ENCODE measurements at regions not wholly inside any gene's neighbourhood (a gene's known extent, or its start where the extent isn't known, plus 50 kb on each side); places are given as distances from the start of the nearest gene placed in this dataset.

DNA sequence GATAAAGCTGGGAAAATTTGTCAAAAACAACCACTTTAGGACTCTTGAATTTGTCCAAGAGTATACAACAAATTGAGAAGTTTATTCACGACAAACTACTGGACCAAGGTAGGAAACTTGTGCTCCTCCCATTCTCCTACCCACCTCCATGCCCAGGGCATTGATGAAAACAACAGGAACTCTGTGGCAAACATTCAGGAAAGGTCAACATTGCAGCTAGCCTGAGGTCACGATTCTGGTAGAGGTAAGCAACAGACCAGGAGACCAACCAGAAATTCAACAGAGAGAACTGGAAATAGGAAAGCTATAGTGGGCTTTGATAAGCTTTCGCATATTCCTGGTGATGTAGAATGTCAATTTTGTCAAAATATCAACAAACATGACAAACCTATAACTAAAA lies 209.1 kb upstream of the CTAGE1 start:
- Histone ChIP-seq H3K36me3 (ENCODE audit: control insufficient read depth, insufficient read depth, low read length) (no peaks in the 10 kb centered on the region), H3K4me3 (replicated peaks; ENCODE audit: low read depth, low read length) (no peak overlapping the region), H3K27me3 (replicated peaks; ENCODE audit: control insufficient read depth, insufficient read depth, low read length) (no peaks in the 10 kb centered on the region; the same call in 1 of the 2 replicates)
- no peak for DNase-seq (ENCODE audit: extremely low read depth, insufficient read length)
- TF ChIP-seq, protein P1, sequence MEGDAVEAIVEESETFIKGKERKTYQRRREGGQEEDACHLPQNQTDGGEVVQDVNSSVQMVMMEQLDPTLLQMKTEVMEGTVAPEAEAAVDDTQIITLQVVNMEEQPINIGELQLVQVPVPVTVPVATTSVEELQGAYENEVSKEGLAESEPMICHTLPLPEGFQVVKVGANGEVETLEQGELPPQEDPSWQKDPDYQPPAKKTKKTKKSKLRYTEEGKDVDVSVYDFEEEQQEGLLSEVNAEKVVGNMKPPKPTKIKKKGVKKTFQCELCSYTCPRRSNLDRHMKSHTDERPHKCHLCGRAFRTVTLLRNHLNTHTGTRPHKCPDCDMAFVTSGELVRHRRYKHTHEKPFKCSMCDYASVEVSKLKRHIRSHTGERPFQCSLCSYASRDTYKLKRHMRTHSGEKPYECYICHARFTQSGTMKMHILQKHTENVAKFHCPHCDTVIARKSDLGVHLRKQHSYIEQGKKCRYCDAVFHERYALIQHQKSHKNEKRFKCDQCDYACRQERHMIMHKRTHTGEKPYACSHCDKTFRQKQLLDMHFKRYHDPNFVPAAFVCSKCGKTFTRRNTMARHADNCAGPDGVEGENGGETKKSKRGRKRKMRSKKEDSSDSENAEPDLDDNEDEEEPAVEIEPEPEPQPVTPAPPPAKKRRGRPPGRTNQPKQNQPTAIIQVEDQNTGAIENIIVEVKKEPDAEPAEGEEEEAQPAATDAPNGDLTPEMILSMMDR (IDR thresholded peaks at IDR 0.05; ENCODE audit: insufficient read depth, low read length, poor library complexity, severe bottlenecking), result no peak

GRCh38 chr18:22627506-22627905 lies 209.8 kb upstream of the CTAGE1 start:
- no peak overlapping the region for H3K4me3 ChIP-seq (replicated peaks; ENCODE audit: low read depth, low read length)
- H3K36me3 ChIP-seq (ENCODE audit: control insufficient read depth, insufficient read depth, low read length), result no peaks in the 10 kb centered on the region
- TF ChIP-seq, protein P1 (IDR thresholded peaks at IDR 0.05; ENCODE audit: insufficient read depth, low read length, poor library complexity, severe bottlenecking), result no peak
- H3K27me3 ChIP-seq (replicated peaks; ENCODE audit: control insufficient read depth, insufficient read depth, low read length), result no peaks in the 10 kb centered on the region; the same call in 1 of the 2 replicates
- DNase-seq (ENCODE audit: extremely low read depth, insufficient read length), result no peak

GRCh38 chr18:22628795-22629510 lies 211.2 kb upstream of the CTAGE1 start:
- Histone ChIP-seq H3K4me3 (replicated peaks; ENCODE audit: low read depth, low read length) (no peak overlapping the region), H3K27me3 (replicated peaks; ENCODE audit: control insufficient read depth, insufficient read depth, low read length) (no peaks in the 10 kb centered on the region; the same call in 1 of the 2 replicates), H3K36me3 (ENCODE audit: control insufficient read depth, insufficient read depth, low read length) (no peaks in the 10 kb centered on the region)
- TF ChIP-seq, protein P1 (IDR thresholded peaks at IDR 0.05; ENCODE audit: insufficient read depth, low read length, poor library complexity, severe bottlenecking), result no peak
- DNase-seq (ENCODE audit: extremely low read depth, insufficient read length), result no peak

- DNase-seq (ENCODE audit: extremely low read depth, insufficient read length), result no peak
- TF ChIP-seq, protein P1 (IDR thresholded peaks at IDR 0.05; ENCODE audit: insufficient read depth, low read length, poor library complexity, severe bottlenecking), result no peak
- Histone ChIP-seq H3K4me3 (replicated peaks; ENCODE audit: low read depth, low read length) (no peak overlapping the region), H3K36me3 (ENCODE audit: control insufficient read depth, insufficient read depth, low read length) (no peaks in the 10 kb centered on the region), H3K27me3 (replicated peaks; ENCODE audit: control insufficient read depth, insufficient read depth, low read length) (no peaks in the 10 kb centered on the region)
Observed at GRCh38 chr18:22630980-22631379, 213.3 kb upstream of the CTAGE1 start.

GRCh38 chr18:22632191-22632590 lies 214.5 kb upstream of the CTAGE1 start:
- no peak for DNase-seq (ENCODE audit: extremely low read depth, insufficient read length)
- H3K27me3 ChIP-seq (replicated peaks; ENCODE audit: control insufficient read depth, insufficient read depth, low read length), result no peaks in the 10 kb centered on the region
- TF ChIP-seq, protein P1 (IDR thresholded peaks at IDR 0.05; ENCODE audit: insufficient read depth, low read length, poor library complexity, severe bottlenecking), result no peak
- H3K4me3 ChIP-seq (replicated peaks; ENCODE audit: low read depth, low read length), result no peak overlapping the region
- H3K36me3 ChIP-seq (ENCODE audit: control insufficient read depth, insufficient read depth, low read length), result no peaks in the 10 kb centered on the region
